Head of caudate nucleus (tissue), 42 donors: ENCODE measurements at regions not wholly inside any gene's neighbourhood (a gene's known extent, or its start where the extent isn't known, plus 50 kb on each side); places are given as distances from the start of the nearest gene placed in this dataset.

ENCODE experiments used
- DNase-seq, 42 donors: peaks; one replicate each; pipeline versions ENCODE4 v3.0.0 to v3.0.0-alpha.2; 2020 to 2021; ENCODE audit warnings: mixed read lengths in 7 of 42
- intact Hi-C: fragments of 100-400 bp; cut with DNase I; formaldehyde crosslinking; loops from one replicate; pipeline ENCODE4 v1.15.0; 2022

GRCh38 chr22:47940211-47940610, 1177.8 kb downstream of the TBC1D22A start:
- peak in 1 of 42 donors; percentile 18 for DNase-seq
- intact Hi-C loops: no loop called here

- peak in 2 of 42 donors; percentile 9 to 21 for DNase-seq
- intact Hi-C loops: no loop called here
Observed at GRCh38 chr22:47933891-47934290, 1171.4 kb downstream of the TBC1D22A start.

GRCh38 chr22:47933226-47933625, 1170.8 kb downstream of the TBC1D22A start:
- peak in 2 of 42 donors; percentile 14 to 20 for DNase-seq
- intact Hi-C loops: no loop called here

GRCh38 chr22:47929646-47930185, 1167.3 kb downstream of the TBC1D22A start:
- intact Hi-C loops: no loop called here
- DNase-seq: peak in 1 of 42 donors; percentile 39

- peak in 1 of 42 donors; percentile 18 for DNase-seq
- intact Hi-C loops: no loop called here
Observed at GRCh38 chr22:47929073-47929472, 1166.6 kb downstream of the TBC1D22A start.

- intact Hi-C loops: no loop called here
- no peak for DNase-seq
Observed at GRCh38 chr22:47928631-47929030, 1166.2 kb downstream of the TBC1D22A start.

- intact Hi-C loops: no loop called here
- DNase-seq: peak in 1 of 42 donors; percentile 38
Observed at GRCh38 chr22:47927648-47928210, 1165.3 kb downstream of the TBC1D22A start.

- intact Hi-C loops: no loop called here
- peak in 2 of 42 donors; percentile 27 to 28 for DNase-seq
Observed at GRCh38 chr22:47923011-47923427, 1160.6 kb downstream of the TBC1D22A start.

- intact Hi-C loops: no loop called here
- DNase-seq: peak in 2 of 42 donors; percentile 15 to 17
Observed at GRCh38 chr22:47921906-47922305, 1159.5 kb downstream of the TBC1D22A start.

- intact Hi-C loops: no loop called here
- DNase-seq: peak in 2 of 42 donors; percentile 4 to 13
Observed at GRCh38 chr22:47920380-47920959, 1158.0 kb downstream of the TBC1D22A start.

GRCh38 chr22:47919893-47920292, 1157.4 kb downstream of the TBC1D22A start:
- intact Hi-C loops: no loop called here
- DNase-seq: no peak

GRCh38 chr22:47919001-47919441, 1156.6 kb downstream of the TBC1D22A start:
- peak in 3 of 42 donors; percentile 5 to 41 (median 15) for DNase-seq

GRCh38 chr22:47918276-47918921, 1155.9 kb downstream of the TBC1D22A start:
- intact Hi-C loops: no loop called here
- peak in 1 of 42 donors; percentile 18 for DNase-seq

More at GRCh38 chr22:47919001-47919441, 1156.6 kb downstream of the TBC1D22A start:
- intact Hi-C loops: no loop called here

- no peak for DNase-seq
- intact Hi-C loops: no loop called here
Observed at GRCh38 chr22:47914481-47915097, 1152.1 kb downstream of the TBC1D22A start.

- intact Hi-C loops: no loop called here
- DNase-seq: no peak
Observed at GRCh38 chr22:47902646-47903180, 1140.3 kb downstream of the TBC1D22A start.

- intact Hi-C loops: no loop called here
- peak in 1 of 42 donors; percentile 17 for DNase-seq
Observed at GRCh38 chr22:47901911-47902310, 1139.5 kb downstream of the TBC1D22A start.

- intact Hi-C loops: no loop called here
- peak in 1 of 42 donors; percentile 18 for DNase-seq
Observed at GRCh38 chr22:47899894-47900293, 1137.4 kb downstream of the TBC1D22A start.

- no peak for DNase-seq
- intact Hi-C loops: no loop called here
Observed at GRCh38 chr22:47898946-47899345, 1136.5 kb downstream of the TBC1D22A start.

- DNase-seq: no peak
- intact Hi-C loops: no loop called here
Observed at GRCh38 chr22:47891609-47892008, 1129.2 kb downstream of the TBC1D22A start.
